ENCODE measurements at regions not wholly inside any gene's neighbourhood (a gene's known extent, or its start where the extent isn't known, plus 50 kb on each side); places are given as distances from the start of the nearest gene placed in this dataset.

DNA sequence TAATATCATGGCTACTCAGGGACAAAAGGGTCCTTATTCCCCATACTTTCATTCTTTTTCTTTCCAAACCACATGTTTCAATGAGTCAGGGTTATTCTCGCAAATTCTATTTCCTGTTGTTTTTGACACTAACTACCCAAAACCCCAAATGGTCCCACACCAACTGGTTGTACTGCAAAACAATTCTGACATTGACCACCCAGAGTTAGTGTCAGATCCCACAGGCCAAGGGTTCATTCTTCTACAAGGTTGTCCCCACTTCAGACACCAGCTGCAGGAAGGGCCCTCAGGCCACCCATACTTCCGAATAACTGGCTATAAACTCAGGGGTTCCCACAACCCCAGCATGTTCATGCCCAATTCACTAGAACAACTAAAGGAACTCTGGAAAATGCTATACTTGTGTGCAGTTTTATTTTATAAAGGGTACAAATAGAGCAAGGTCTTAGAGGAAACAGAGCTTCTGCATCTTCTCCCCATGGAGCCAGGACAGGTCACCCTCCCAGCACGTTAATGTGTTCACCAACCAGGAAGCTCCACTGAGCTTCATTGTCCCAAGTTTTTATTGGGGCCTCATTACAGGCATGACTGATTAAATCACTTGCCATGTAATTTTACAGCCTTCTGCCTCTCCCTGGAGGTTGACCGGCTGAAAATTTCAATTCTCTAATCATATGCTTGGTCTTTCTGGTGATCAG, 334.8 kb downstream of the DRD1 start:
- Histone ChIP-seq H3K4me3 (no peak overlapping the region), H3K27me3 (peaks cover 4% of the 10 kb centered on the region), H3K4me1 (replicated peaks in 1 of 2) (no peaks in the 10 kb centered on the region), H3K36me3 (replicated peaks in 1 of 2) (no peaks in the 10 kb centered on the region), H3K9me3 (replicated peaks in 1 of 3) (peaks cover 0 to 3% (median 0%) of the 10 kb centered on the region in 3 donors), H3K27ac (no peak overlapping the region)
- intact Hi-C loops (cut with DNase I) = no loop called here
- 56 to 74% (median 66%) methylated on average over 4 of the region's 4 CpGs for WGBS, 4 donors
- DNase-seq = no peak
- no peak for TF ChIP-seq POLR2A (IDR thresholded peaks at IDR 0.05)
- TF ChIP-seq, protein P1, sequence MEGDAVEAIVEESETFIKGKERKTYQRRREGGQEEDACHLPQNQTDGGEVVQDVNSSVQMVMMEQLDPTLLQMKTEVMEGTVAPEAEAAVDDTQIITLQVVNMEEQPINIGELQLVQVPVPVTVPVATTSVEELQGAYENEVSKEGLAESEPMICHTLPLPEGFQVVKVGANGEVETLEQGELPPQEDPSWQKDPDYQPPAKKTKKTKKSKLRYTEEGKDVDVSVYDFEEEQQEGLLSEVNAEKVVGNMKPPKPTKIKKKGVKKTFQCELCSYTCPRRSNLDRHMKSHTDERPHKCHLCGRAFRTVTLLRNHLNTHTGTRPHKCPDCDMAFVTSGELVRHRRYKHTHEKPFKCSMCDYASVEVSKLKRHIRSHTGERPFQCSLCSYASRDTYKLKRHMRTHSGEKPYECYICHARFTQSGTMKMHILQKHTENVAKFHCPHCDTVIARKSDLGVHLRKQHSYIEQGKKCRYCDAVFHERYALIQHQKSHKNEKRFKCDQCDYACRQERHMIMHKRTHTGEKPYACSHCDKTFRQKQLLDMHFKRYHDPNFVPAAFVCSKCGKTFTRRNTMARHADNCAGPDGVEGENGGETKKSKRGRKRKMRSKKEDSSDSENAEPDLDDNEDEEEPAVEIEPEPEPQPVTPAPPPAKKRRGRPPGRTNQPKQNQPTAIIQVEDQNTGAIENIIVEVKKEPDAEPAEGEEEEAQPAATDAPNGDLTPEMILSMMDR (IDR thresholded peaks at IDR 0.05) = no peak

DNA sequence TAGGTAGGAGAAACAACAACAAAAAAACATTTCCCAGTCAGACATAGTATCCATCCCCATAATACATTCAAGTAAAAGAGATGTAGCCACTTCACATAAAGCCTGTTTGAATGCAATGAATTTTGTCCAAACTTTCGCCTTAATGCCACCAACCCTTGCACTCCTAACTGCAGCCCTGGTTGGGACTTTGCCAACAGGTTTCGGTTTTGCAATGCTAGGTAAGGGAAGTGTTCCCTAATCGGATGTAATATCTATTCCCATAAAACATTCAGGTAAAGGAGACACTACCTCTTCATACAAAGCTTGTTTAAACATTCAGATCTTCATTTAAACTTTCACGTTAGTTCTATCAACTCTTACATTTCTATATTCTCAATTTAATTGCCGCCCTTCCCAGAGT, 336.1 kb downstream of the DRD1 start:
- no peak for DNase-seq
- no peak overlapping the region for H3K27ac ChIP-seq
- 67 to 83% (median 76%) methylated on average over 5 of the region's 5 CpGs for WGBS, 4 donors
- no peaks in the 10 kb centered on the region for H3K36me3 ChIP-seq (replicated peaks in 1 of 2)
- no peak overlapping the region for H3K4me3 ChIP-seq
- peaks cover 4% of the 10 kb centered on the region for H3K27me3 ChIP-seq
- intact Hi-C loops (cut with DNase I) = no loop called here
- TF ChIP-seq, protein P1 (IDR thresholded peaks at IDR 0.05) = no peak
- no peak for TF ChIP-seq POLR2A (IDR thresholded peaks at IDR 0.05)
- no peaks in the 10 kb centered on the region for H3K4me1 ChIP-seq (replicated peaks in 1 of 2)
- peaks cover 0 to 3% (median 0%) of the 10 kb centered on the region in 3 donors for H3K9me3 ChIP-seq (replicated peaks in 1 of 3)

DNA sequence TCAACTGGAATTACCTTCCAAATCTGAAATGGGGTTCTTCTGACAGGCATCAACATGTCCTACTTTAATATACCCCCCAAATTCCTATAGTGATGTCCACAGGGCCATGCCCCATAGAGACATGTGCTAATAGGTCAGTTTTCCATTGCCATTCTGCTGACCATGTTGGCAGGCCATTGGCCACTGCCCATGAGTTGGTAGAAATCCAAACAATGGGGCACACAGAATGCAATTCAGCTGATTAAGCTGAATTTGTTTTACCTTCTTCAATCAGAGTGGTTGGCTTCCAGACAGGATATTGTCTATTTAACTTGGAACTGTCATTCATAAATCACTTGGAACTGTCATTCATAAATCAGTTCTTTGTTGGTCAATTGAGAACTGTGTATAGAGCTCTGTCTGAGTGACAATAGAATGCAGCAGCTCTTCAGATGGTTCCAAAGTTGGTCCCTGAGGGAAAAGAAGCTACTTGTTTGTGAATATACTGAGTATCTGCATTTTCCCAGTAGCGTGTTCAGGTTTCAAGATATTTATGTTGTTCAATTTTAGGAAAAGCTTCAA, 336.9 kb downstream of the DRD1 start:
- peaks cover 4% of the 10 kb centered on the region for H3K27me3 ChIP-seq
- no peak overlapping the region for H3K4me3 ChIP-seq
- H3K9me3 ChIP-seq (replicated peaks in 1 of 3) = peaks cover 0 to 3% (median 0%) of the 10 kb centered on the region in 3 donors
- no peak for TF ChIP-seq POLR2A (IDR thresholded peaks at IDR 0.05)
- TF ChIP-seq, protein P1 (IDR thresholded peaks at IDR 0.05) = no peak
- H3K36me3 ChIP-seq (replicated peaks in 1 of 2) = no peaks in the 10 kb centered on the region
- no peak overlapping the region for H3K27ac ChIP-seq
- no peak for DNase-seq
- H3K4me1 ChIP-seq (replicated peaks in 1 of 2) = no peaks in the 10 kb centered on the region
- 88 to 95% (median 89%) methylated on average over 1 of the region's 1 CpG for WGBS, 4 donors
- intact Hi-C loops (cut with DNase I) = no loop called here

DNA sequence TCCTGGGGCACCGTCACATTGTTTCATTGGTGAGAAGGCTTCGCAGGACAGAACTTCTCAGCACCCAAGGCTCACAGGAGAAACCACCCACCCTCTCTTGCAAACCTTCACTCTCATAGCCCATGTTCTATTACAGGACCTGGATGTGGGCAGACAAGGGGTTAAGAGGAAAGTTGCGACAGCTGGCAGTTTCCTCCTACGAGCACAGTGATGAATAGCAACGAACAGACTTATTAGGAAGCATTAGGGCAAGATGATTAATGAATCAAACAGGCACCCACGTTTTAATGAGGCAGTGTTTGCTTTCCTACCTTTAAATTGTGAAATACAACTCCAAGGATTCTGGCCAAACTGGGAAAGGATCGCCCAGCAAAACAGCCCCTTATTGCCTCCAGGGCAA, 339.3 kb downstream of the DRD1 start:
- DNase-seq = no peak
- Histone ChIP-seq H3K36me3 (replicated peaks in 1 of 2) (no peaks in the 10 kb centered on the region), H3K9me3 (replicated peaks in 1 of 3) (peaks cover 0 to 3% (median 0%) of the 10 kb centered on the region in 3 donors), H3K27ac (no peak overlapping the region), H3K27me3 (peaks cover 4% of the 10 kb centered on the region), H3K4me3 (no peak overlapping the region), H3K4me1 (replicated peaks in 1 of 2) (no peaks in the 10 kb centered on the region)
- 31 to 38% (median 31%) methylated on average over 7 of the region's 7 CpGs for WGBS, 4 donors
- TF ChIP-seq, protein P1 (IDR thresholded peaks at IDR 0.05) = no peak
- no peak for TF ChIP-seq POLR2A (IDR thresholded peaks at IDR 0.05)
- intact Hi-C loops (cut with DNase I) = no loop called here
